RWPE1 (cell line): ENCODE measurements at regions not wholly inside any gene's neighbourhood (a gene's known extent, or its start where the extent isn't known, plus 50 kb on each side); places are given as distances from the start of the nearest gene placed in this dataset.

Experiments
- CTCF ChIA-PET: fragments of 350-600 bp; sonication (Branson Sonifier 250); formaldehyde crosslinking; extraction: SDS; loops from one replicate; lab custom pipeline; 2021; lab: Yijun Ruan, JAX
- POLR2A ChIA-PET: fragments of 400-600 bp; formaldehyde crosslinking; extraction: SDS; loops from one replicate; lab custom pipeline; 2020; ENCODE audit warnings: antibody characterized with exemption; ENCODE audit not compliant: low non-redundant PET; lab: Yijun Ruan, JAX
- DNase-seq: peaks from one replicate; pipeline ENCODE4 v3.0.0; 2012; ENCODE audit warnings: low spot score
- H3K27ac ChIP-seq: fragments of 450-650 bp; 2 replicates; pipeline ENCODE4 v1.5.1; 2017
- CTCF ChIP-seq: fragments of 450-650 bp; conservative IDR thresholded peaks from 2 replicates; pipeline ENCODE4 v1.5.1; 2017; ENCODE audit warnings: low read depth, mild to moderate bottlenecking

DNA sequence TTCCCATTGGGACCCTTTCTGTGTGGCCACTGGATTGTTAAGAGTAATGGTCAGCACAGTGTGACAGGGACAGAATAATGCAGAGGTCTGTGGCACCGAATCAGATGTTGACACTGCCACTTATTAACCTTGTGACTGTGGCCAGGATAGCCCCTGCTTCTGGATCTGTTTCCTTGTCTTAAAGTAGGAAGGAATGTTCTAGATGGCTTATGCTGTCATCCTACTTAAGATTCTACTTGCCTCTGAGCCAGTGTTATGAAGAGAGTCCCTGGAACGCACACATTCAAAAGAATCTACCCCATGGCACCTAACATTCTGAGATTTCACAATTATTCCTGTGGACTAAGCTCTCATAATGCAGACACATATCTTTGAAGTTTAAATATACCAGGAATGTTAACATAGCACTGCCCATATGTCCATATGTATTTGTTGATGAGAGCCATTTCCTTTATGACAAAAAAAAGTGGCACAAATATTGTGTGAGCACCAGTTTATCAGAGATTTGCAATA lies 612.7 kb downstream of the TLR4 start:
- ChIA-PET CTCF (no interaction called here), POLR2A (no interaction called here)
- no peak for TF ChIP-seq CTCF
- H3K27ac ChIP-seq, result no peak overlapping the region
- DNase-seq, result no peak

DNA sequence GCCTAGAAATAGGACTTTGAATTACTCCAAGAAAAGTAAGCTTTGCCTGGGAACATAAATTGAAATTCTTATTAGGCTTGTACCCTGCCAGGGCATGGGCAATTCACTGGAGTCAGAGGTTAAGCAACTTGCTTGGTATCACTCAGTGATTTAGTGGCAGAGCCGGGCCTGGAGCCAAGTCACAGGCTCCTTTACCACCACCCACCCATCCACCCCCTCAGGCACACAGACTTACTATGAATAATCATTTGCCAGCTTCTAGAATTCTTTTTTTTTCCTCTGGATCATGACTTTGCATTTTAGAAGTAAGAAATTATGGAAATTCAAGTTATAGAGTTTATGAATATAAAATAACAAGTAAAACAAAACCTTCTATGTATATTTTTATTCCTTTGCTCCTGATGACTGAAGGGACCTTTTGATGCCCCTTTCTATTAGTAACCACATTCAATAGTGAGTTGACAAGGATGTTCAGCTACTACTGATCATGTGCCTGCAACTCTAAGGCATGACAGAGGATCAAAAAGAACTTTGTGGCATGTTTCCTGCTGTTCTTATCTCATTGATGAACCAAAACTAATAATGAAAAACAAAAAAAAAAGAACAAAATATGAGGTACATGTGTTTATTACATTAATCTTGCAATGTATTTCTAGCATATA lies 614.7 kb downstream of the TLR4 start:
- POLR2A ChIA-PET, result no interaction called here
- CTCF ChIA-PET, result interaction anchor here (0.7 kb wide), 1 partner anchor 702 kb away, joined by 3 read pairs; no protein-coding TSS in a partner anchor
- DNase-seq, result peak; percentile 70
- no peak for TF ChIP-seq CTCF
- H3K27ac ChIP-seq, result peak overlapping the region; percentile 44; the same call in 1 of the 2 replicates

DNA sequence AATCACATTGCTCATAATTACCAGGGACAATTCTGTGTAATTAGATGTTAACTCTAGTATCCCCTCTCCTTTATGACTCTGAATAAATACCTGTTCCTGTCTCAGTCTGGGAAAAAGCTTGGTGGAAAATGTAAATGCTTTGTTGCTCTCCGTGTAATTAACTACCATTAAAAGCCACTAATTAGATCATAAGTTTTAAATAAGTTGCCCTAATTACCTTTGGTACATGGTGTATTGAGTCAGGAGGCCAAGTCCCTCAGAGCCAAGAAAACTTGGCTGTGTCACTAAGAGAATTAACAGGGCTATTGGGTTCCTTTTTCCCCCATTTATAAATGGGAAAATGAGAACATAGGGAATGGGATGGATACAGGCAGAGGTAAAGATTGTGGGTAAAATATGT lies 617.6 kb downstream of the TLR4 start:
- POLR2A ChIA-PET, result no interaction called here
- CTCF ChIA-PET, result no interaction called here
- no peak overlapping the region for H3K27ac ChIP-seq
- no peak for DNase-seq
- TF ChIP-seq CTCF, result no peak

DNA sequence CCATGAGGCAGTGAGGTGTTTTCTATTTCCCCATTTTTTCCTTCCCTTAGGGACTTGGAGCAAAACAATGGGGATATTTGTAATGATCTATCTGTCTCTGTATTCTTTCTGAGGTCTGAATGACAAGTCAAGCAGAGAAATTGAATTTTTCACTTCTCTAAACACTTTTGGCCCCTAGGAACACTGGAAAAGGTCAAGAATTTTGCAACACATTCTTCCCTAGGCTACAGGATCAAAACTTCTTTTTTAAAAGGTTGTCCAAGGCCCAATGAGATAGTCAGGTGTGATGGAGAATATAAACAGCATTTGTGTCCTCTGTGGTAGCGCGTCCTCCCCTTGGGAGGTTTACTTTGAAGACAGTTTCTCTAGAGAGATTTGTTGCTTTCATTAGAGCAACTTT lies 620.5 kb downstream of the TLR4 start:
- no peak overlapping the region for H3K27ac ChIP-seq
- CTCF ChIA-PET, result no interaction called here
- TF ChIP-seq CTCF, result no peak
- no peak for DNase-seq
- POLR2A ChIA-PET, result no interaction called here

DNA sequence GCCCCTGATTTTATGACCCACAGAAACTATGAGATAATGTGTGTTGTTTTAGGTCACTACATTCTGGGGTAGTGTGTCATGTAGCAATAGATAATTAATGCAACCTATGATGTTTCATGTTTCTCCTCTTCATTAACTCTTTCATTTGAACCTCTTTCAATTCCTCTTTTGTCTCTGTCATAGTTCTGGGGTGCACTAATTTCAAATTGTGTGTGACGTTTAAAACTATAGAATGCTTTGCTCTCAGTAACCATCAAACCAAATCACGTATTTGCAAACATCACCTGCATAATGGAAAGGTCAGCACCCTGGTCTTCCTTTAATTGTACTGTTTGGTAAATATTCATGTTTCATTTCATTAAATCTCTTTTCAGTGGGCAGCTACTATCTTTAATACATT lies 621.6 kb downstream of the TLR4 start:
- ChIA-PET CTCF (no interaction called here), POLR2A (no interaction called here)
- no peak overlapping the region for H3K27ac ChIP-seq
- DNase-seq, result no peak
- no peak for TF ChIP-seq CTCF

DNA sequence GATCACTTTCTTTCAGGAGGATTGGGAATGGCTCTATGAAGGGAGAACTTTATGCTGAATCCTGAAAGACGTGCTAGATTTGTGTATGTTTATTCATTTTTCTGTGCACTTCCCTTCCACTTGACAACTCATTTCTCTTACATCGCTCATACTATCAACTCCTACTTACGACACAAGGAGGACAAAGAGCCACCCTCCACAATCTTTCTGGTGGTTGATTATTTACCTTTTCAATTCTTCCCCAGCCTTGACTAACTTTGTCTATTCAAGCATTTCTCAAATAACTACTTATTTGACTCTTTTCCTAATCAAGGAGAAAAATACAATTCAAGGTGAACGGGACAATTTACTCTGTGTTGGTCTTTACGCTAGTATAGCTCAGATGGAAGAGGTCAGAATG lies 622.1 kb downstream of the TLR4 start:
- TF ChIP-seq CTCF, result no peak
- DNase-seq, result no peak
- POLR2A ChIA-PET, result no interaction called here
- no peak overlapping the region for H3K27ac ChIP-seq
- CTCF ChIA-PET, result no interaction called here
